ENCODE measurements at regions not wholly inside any gene's neighbourhood (a gene's known extent, or its start where the extent isn't known, plus 50 kb on each side); places are given as distances from the start of the nearest gene placed in this dataset.

DNA sequence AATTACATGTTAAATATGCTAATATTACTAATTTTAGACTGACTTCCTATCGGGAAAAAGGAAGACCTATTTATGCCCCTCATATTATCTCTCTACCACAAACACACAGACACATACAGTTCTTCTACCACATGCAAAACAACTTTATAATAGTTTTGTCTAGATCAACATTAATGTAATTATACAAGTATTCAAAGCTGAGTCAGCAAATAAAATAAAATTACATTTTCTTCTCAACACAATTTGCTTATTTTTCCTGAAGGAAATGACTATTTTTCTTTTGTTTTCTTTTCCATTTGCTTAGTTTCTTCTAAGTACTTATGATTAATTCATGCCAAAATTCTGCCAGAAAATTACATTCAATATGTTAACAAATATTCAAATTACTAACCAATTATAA is 654.2 kb downstream of the AMY1C start:
- no peak overlapping the region for H2AFZ ChIP-seq (ENCODE audit: insufficient read depth, low read depth, low read length, poor library complexity, severe bottlenecking)
- Mint-ChIP-seq H3K4me3 (no peak overlapping the region), H3K4me1 (no peaks in the 10 kb centered on the region), H3K27me3 (no peaks in the 10 kb centered on the region), H3K27ac (no peak overlapping the region), H3K9me3 (ENCODE audit: insufficient read depth) (peaks cover 5% of the 10 kb centered on the region)
- H3K4me1 ChIP-seq (ENCODE audit: control insufficient read depth in 2 of 2, insufficient read depth in 2 of 2, low read length in 2 of 2) = no peaks in the 10 kb centered on the region
- intact Hi-C loops (cut with micrococcal nuclease) = no loop called here
- H3K9ac ChIP-seq (ENCODE audit: low read length) = no peak overlapping the region
- no peak for TF ChIP-seq EZH2 (IDR thresholded peaks at IDR 0.05; ENCODE audit: borderline replicate concordance, insufficient read depth, low read depth, low read length, poor library complexity, severe bottlenecking)
- TF ChIP-seq CTCF (IDR thresholded peaks at IDR 0.05) = no peak
- H3K4me2 ChIP-seq (replicated peaks; ENCODE audit: low read depth, low read length, poor library complexity, severe bottlenecking) = no peak overlapping the region
- POLR2A ChIA-PET = no interaction called here
- peaks cover 0 to 11% (median 0%) of the 10 kb centered on the region in 3 donors for H3K9me3 ChIP-seq (ENCODE audit: control extremely low read depth in 1 of 3, control insufficient read depth in 2 of 3, insufficient read depth in 1 of 3, low read length in 2 of 3)
- no peak overlapping the region for H3K4me3 ChIP-seq (ENCODE audit: control extremely low read depth in 1 of 5, extremely low read depth in 1 of 5, insufficient read depth in 1 of 5, low read depth in 2 of 5, low read length in 4 of 5)
- no peaks in the 10 kb centered on the region for H3K79me2 ChIP-seq (ENCODE audit: control insufficient read depth, insufficient read depth, low read length)
- CTCF ChIA-PET = no interaction called here
- H3K36me3 ChIP-seq (replicated peaks in 1 of 2; ENCODE audit: control extremely low read depth in 1 of 2, control insufficient read depth in 1 of 2, extremely low read depth in 1 of 2, insufficient read depth in 2 of 2, low read length in 1 of 2) = no peaks in the 10 kb centered on the region
- ATAC-seq (ENCODE audit: low read depth) (no peak), DNase-seq (no peak)
- H3K27ac ChIP-seq (ENCODE audit: low read length in 2 of 2) = no peak overlapping the region
- WGBS (ENCODE audit: insufficient coverage) = no CpG with 5 or more reads among the region's 1 CpG
- no peaks in the 10 kb centered on the region for H3K27me3 ChIP-seq (replicated peaks in 1 of 4; ENCODE audit: control extremely low read depth in 1 of 4, control insufficient read depth in 3 of 4, insufficient read depth in 4 of 4, low read length in 3 of 4)
- H4K20me1 ChIP-seq (ENCODE audit: control insufficient read depth, insufficient read depth, low read length, poor library complexity, severe bottlenecking) = no peaks in the 10 kb centered on the region

DNA sequence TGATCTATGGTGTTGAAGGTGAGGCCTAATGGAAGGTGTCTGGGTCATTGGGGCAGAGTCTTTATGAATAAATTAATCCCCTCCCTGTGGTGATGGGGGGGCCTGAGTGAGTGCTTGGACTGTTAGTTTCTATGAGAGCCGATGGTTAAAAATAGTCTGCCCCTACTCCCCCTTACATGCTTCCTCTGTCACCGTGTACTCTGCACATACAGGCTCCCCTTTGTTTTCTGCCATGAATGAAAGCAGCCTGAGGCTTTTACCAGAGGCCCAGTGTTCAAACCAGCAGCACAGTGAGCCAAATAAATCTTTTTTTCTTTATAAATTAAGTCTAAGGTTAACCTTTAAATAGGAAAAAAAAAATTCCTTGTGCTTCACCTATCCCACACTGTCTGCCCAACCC is 657.0 kb downstream of the AMY1C start:
- Mint-ChIP-seq H3K4me1 (no peaks in the 10 kb centered on the region), H3K27me3 (no peaks in the 10 kb centered on the region), H3K9me3 (ENCODE audit: insufficient read depth) (peaks cover 5% of the 10 kb centered on the region), H3K4me3 (no peak overlapping the region), H3K27ac (no peak overlapping the region)
- no peak overlapping the region for H3K9ac ChIP-seq (ENCODE audit: low read length)
- intact Hi-C loops (cut with micrococcal nuclease) = no loop called here
- TF ChIP-seq CTCF (IDR thresholded peaks at IDR 0.05) = no peak
- no peak for TF ChIP-seq EZH2 (IDR thresholded peaks at IDR 0.05; ENCODE audit: borderline replicate concordance, insufficient read depth, low read depth, low read length, poor library complexity, severe bottlenecking)
- 20% methylated on average over 1 of the region's 2 CpGs for WGBS (ENCODE audit: insufficient coverage)
- H3K79me2 ChIP-seq (ENCODE audit: control insufficient read depth, insufficient read depth, low read length) = no peaks in the 10 kb centered on the region
- ATAC-seq (ENCODE audit: low read depth) (no peak), DNase-seq (no peak)
- ChIA-PET CTCF (no interaction called here), POLR2A (no interaction called here)
- H3K9me3 ChIP-seq (ENCODE audit: control extremely low read depth in 1 of 3, control insufficient read depth in 2 of 3, insufficient read depth in 1 of 3, low read length in 2 of 3) = peaks cover 0 to 11% (median 0%) of the 10 kb centered on the region in 3 donors
- H3K27me3 ChIP-seq (replicated peaks in 1 of 4; ENCODE audit: control extremely low read depth in 1 of 4, control insufficient read depth in 3 of 4, insufficient read depth in 4 of 4, low read length in 3 of 4) = no peaks in the 10 kb centered on the region
- no peak overlapping the region for H3K4me2 ChIP-seq (replicated peaks; ENCODE audit: low read depth, low read length, poor library complexity, severe bottlenecking)
- H3K4me3 ChIP-seq (ENCODE audit: control extremely low read depth in 1 of 5, extremely low read depth in 1 of 5, insufficient read depth in 1 of 5, low read depth in 2 of 5, low read length in 4 of 5) = no peak overlapping the region
- no peak overlapping the region for H2AFZ ChIP-seq (ENCODE audit: insufficient read depth, low read depth, low read length, poor library complexity, severe bottlenecking)
- H3K4me1 ChIP-seq (ENCODE audit: control insufficient read depth in 2 of 2, insufficient read depth in 2 of 2, low read length in 2 of 2) = no peaks in the 10 kb centered on the region
- H3K27ac ChIP-seq (ENCODE audit: low read length in 2 of 2) = no peak overlapping the region
- no peaks in the 10 kb centered on the region for H3K36me3 ChIP-seq (replicated peaks in 1 of 2; ENCODE audit: control extremely low read depth in 1 of 2, control insufficient read depth in 1 of 2, extremely low read depth in 1 of 2, insufficient read depth in 2 of 2, low read length in 1 of 2)
- no peaks in the 10 kb centered on the region for H4K20me1 ChIP-seq (ENCODE audit: control insufficient read depth, insufficient read depth, low read length, poor library complexity, severe bottlenecking)
